Heart right ventricle (tissue), 16 donors: ENCODE measurements at regions not wholly inside any gene's neighbourhood (a gene's known extent, or its start where the extent isn't known, plus 50 kb on each side); places are given as distances from the start of the nearest gene placed in this dataset.

Experiments
- ATAC-seq, 8 donors: fragments of 200-7000 bp; cut with Tn5 transposase; one replicate each; pipeline ENCODE4 v1.9.1; 2020; ENCODE audit warnings: mild to moderate bottlenecking in 8 of 8, moderate library complexity in 8 of 8, moderate number of reproducible peaks in 1 of 8
- DNase-seq, 2 donors: peaks; one replicate each; pipeline ENCODE4 v3.0.0-alpha.2; 2020
- H3K27ac ChIP-seq, 10 donors: fragments of 200-600 bp; sonication (generic) in 2 of 10; one replicate each; pipeline versions ENCODE4 v1.5.0 to v1.8.0; 2020 to 2022; ENCODE audit warnings: mild to moderate bottlenecking in 3 of 10
- H3K27me3 ChIP-seq, 7 donors: fragments of 200-600 bp; one replicate each; pipeline ENCODE4 v1.8.0; 2021 to 2022; ENCODE audit warnings: mild to moderate bottlenecking in 2 of 7
- H3K36me3 ChIP-seq, 9 donors: fragments of 200-600 bp; sonication (generic) in 1 of 9; one replicate each; pipeline versions ENCODE4 v1.5.0 to v1.8.0; 2020 to 2022; ENCODE audit warnings: mild to moderate bottlenecking in 2 of 9
- H3K4me1 ChIP-seq, 9 donors: fragments of 200-600 bp; sonication (generic) in 1 of 9; one replicate each; pipeline versions ENCODE4 v1.5.0 to v1.8.0; 2020 to 2022; ENCODE audit warnings: mild to moderate bottlenecking in 4 of 9
- H3K4me3 ChIP-seq, 10 donors: fragments of 200-600 bp; sonication (generic) in 2 of 10; one replicate each; pipeline versions ENCODE4 v1.5.0 to v1.8.0; 2020 to 2022; ENCODE audit warnings: mild to moderate bottlenecking in 7 of 10, moderate library complexity in 2 of 10
- H3K9me3 ChIP-seq, 11 donors: fragments of 200-600 bp in 10 of 11; sonication (generic) in 2 of 11; one replicate each; pipeline versions ENCODE4 v1.5.0 to v1.8.0; 2013 to 2022; ENCODE audit warnings: mild to moderate bottlenecking in 2 of 11, control low read depth in 1 of 11, moderate library complexity in 1 of 11
- WGBS, 2 donors: extraction: QIAGEN DNeasy Blood & Tissue Kit; methylation state at CpG; one replicate each; pipeline ENCODE4 v1.1.7; 2013; ENCODE audit warnings: inconsistent platforms in 1 of 2; 5-methylcytosine and 5-hydroxymethylcytosine counted together
- intact Hi-C, 10 donors: fragments of 100-400 bp; cut with DNase I; formaldehyde crosslinking; loops; one replicate each; pipeline versions ENCODE4 v1.11.1 to v1.14.2; 2022
- TF ChIP-seq, protein P1 (sequence below), 9 donors: fragments of 200-600 bp; sonication (generic) in 2 of 9; IDR thresholded peaks; one replicate each; pipeline versions ENCODE4 v1.5.0 to v1.8.0; 2021 to 2022; ENCODE audit warnings: antibody characterized with exemption in 9 of 9, mild to moderate bottlenecking in 5 of 9, moderate library complexity in 1 of 9
- donor health status: Arrhythmogenic right ventricular cardiomyopathy.
- donor health status: ischemic (EF 13 %, LVEDD 7.1; RV severe dilation, severe dysfunction).
- donor health status: healthy with polysubstance abuse.
- donor health status: DM: no; HTN: yes; CAD: no.
- donor health status: DM: no; HTN: no; CAD: no.
- donor health status: ischemic (EF 25% LVEDD 6.9; RV normal size, moderate dysfunction).
- donor health status: ischemic (EF 25% LVEDD 5.7; RV mildly dilated, moderate dysfunction).
- donor health status: healthy.
- donor health status: DM: yes; HTN: yes; CAD: no.
- donor health status: Ischemic cardiomyopathy.
- donor health status: ischemic (EF 35%, LVEDD 5.7; RV mildly dilated, moderate dysfunction).
- donor health status: nonischemic (EF 11% LVEDD 7.7; RV severe dilation, severe dysfunction).
- donor health status: DM: yes; HTN: yes; CAD: no.
- donor health status: PGD.
- donor health status: ischemic (EF 29% LVEDD 5.4; RV normal size, mild dysfunction).
- donor health status: nonischemic (EF 23%, LVEDD 6.1; RV moderate dilation, normal function).

DNA sequence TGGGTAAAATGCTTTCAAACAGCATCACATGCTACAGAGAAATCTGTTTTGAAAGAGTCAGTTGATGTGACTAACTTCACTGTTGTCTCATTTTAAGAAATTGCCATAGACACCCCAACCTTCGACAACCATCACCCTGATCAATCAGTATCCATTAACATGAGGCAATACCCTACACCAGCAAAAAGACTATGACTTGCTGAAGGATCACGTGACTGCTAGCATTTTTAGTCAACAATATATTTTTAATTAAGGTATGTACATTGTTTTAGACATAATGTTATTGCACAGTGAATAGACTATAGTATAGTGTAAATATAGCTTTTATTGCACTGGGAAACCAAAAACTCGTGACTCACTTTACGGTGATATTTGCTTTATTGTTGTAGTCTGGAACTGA, 200.0 kb upstream of the ARHGAP24 start:
- H3K4me3 ChIP-seq: no peak overlapping the region
- ATAC-seq: no peak
- TF ChIP-seq, protein P1, sequence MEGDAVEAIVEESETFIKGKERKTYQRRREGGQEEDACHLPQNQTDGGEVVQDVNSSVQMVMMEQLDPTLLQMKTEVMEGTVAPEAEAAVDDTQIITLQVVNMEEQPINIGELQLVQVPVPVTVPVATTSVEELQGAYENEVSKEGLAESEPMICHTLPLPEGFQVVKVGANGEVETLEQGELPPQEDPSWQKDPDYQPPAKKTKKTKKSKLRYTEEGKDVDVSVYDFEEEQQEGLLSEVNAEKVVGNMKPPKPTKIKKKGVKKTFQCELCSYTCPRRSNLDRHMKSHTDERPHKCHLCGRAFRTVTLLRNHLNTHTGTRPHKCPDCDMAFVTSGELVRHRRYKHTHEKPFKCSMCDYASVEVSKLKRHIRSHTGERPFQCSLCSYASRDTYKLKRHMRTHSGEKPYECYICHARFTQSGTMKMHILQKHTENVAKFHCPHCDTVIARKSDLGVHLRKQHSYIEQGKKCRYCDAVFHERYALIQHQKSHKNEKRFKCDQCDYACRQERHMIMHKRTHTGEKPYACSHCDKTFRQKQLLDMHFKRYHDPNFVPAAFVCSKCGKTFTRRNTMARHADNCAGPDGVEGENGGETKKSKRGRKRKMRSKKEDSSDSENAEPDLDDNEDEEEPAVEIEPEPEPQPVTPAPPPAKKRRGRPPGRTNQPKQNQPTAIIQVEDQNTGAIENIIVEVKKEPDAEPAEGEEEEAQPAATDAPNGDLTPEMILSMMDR (IDR thresholded peaks at IDR 0.05): no peak
- peaks cover 0 to 27% (median 13%) of the 10 kb centered on the region in 11 donors for H3K9me3 ChIP-seq
- no peaks in the 10 kb centered on the region for H3K27me3 ChIP-seq
- intact Hi-C loops: no loop called here
- 92% methylated on average over 4 of the region's 4 CpGs for WGBS, 2 donors
- no peaks in the 10 kb centered on the region for H3K36me3 ChIP-seq
- no peak overlapping the region for H3K27ac ChIP-seq
- H3K4me1 ChIP-seq: no peaks in the 10 kb centered on the region
- DNase-seq: no peak

DNA sequence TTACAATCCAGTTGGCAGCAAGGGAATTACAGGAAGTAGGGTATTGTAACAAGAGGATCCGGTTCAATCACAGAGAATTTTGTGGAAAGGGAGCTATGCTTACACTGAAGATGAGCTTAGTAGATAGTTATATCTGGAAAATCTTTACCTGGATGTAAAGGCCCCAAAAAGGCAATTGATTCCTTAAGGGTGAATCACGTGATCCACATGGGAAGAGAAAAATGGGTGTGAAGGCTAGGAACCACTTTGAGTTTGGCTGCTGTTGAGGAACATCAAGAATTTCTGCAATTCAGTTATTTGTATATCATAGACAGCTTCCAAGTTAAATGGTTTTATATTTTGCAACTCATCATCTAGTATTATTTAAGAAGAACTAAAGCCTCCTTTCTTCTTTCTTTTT, 194.0 kb upstream of the ARHGAP24 start:
- H3K4me1 ChIP-seq: peaks cover 0 to 12% (median 0%) of the 10 kb centered on the region in 9 donors
- no peak overlapping the region for H3K4me3 ChIP-seq
- H3K36me3 ChIP-seq: no peaks in the 10 kb centered on the region
- DNase-seq (no peak), ATAC-seq (no peak)
- H3K27me3 ChIP-seq: no peaks in the 10 kb centered on the region
- TF ChIP-seq, protein P1 (IDR thresholded peaks at IDR 0.05): no peak
- WGBS, 2 donors: 63 to 82% methylated on average over 2 of the region's 2 CpGs
- intact Hi-C loops: no loop called here
- no peak overlapping the region for H3K27ac ChIP-seq
- H3K9me3 ChIP-seq: peaks cover 0 to 6% (median 0%) of the 10 kb centered on the region in 11 donors

DNA sequence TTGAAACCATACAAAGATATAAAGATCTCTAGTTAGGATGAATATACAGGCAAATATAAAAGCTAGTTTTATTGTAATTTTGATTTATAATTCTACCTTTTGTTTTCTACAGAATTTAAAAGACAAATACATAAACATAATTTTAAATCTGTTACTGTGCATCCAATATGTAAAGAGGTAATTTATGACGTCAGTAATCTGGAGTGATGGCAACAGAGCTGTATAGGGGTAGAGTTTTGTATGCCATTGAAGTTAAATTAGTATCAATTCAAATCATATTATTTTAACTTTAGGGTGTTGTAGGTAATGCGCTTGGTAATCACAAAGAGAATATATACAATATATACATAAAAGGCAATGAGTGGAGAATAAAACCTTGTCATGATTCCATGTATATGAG, 183.7 kb upstream of the ARHGAP24 start:
- H3K27ac ChIP-seq: no peak overlapping the region
- TF ChIP-seq, protein P1 (IDR thresholded peaks at IDR 0.05): no peak
- ATAC-seq (no peak), DNase-seq (no peak)
- H3K9me3 ChIP-seq: peaks cover 0 to 35% (median 15%) of the 10 kb centered on the region in 11 donors
- no peak overlapping the region for H3K4me3 ChIP-seq
- intact Hi-C loops: no loop called here
- 72 to 89% methylated on average over 2 of the region's 2 CpGs for WGBS, 2 donors
- H3K4me1 ChIP-seq: no peaks in the 10 kb centered on the region
- H3K27me3 ChIP-seq: no peaks in the 10 kb centered on the region
- no peaks in the 10 kb centered on the region for H3K36me3 ChIP-seq

DNA sequence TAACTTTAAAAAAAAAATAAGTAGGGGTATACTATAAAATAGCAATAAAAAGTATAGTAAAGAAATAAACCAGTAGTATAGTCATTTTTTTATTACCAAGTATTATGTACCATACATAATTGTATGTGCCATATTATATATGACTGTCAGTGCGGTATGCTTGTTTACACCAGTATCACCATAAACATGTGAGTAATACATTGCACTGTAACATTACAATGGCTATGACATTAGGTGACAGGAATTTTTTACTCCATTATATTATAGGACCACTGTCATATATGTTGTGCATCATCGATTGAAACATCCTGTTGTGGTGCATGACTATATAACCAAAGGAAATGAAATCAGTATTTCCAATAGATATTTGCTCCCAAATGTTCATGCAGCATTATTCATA, 176.9 kb upstream of the ARHGAP24 start:
- Histone ChIP-seq H3K36me3 (no peaks in the 10 kb centered on the region), H3K4me3 (no peak overlapping the region), H3K27ac (no peak overlapping the region), H3K27me3 (no peaks in the 10 kb centered on the region), H3K4me1 (no peaks in the 10 kb centered on the region), H3K9me3 (peaks cover 0 to 8% (median 0%) of the 10 kb centered on the region in 11 donors)
- TF ChIP-seq, protein P1 (IDR thresholded peaks at IDR 0.05): no peak
- ATAC-seq (no peak), DNase-seq (no peak)
- intact Hi-C loops: no loop called here
- 94 to 96% methylated on average over 2 of the region's 2 CpGs for WGBS, 2 donors
